AG09309 (cell line): ENCODE measurements at regions not wholly inside any gene's neighbourhood (a gene's known extent, or its start where the extent isn't known, plus 50 kb on each side); places are given as distances from the start of the nearest gene placed in this dataset.

ENCODE experiments used
- DNase-seq: peaks from one replicate; pipeline ENCODE4 v3.0.0-alpha.2; 2010; ENCODE audit warnings: low read depth
- H3K4me3 ChIP-seq: 2 replicates; pipeline ENCODE4 v1.5.1; 2011; ENCODE audit warnings: mild to moderate bottlenecking, low read depth, low read length, moderate library complexity; ENCODE audit not compliant: control insufficient read depth
- CTCF ChIP-seq: IDR thresholded peaks from 2 replicates; pipeline ENCODE4 v1.5.1; 2011; ENCODE audit warnings: mild to moderate bottlenecking, low read depth, low read length, inconsistent platforms; ENCODE audit not compliant: insufficient read depth, control insufficient read depth; ENCODE audit errors: missing control alignments

- TF ChIP-seq CTCF = no peak
- no peak for DNase-seq
- H3K4me3 ChIP-seq = no peak overlapping the region
Measured at GRCh38 chr14:101249676-101250036, 311.6 kb upstream of the DIO3 start.

- no peak for TF ChIP-seq CTCF
- DNase-seq = no peak
- H3K4me3 ChIP-seq = no peak overlapping the region
Measured at GRCh38 chr14:101250336-101250947, 310.9 kb upstream of the DIO3 start.

- TF ChIP-seq CTCF = no peak
- no peak for DNase-seq
- no peak overlapping the region for H3K4me3 ChIP-seq
Measured at GRCh38 chr14:101250948-101251811, 310.1 kb upstream of the DIO3 start.

GRCh38 chr14:101251812-101252442, 309.4 kb upstream of the DIO3 start:
- no peak for TF ChIP-seq CTCF
- H3K4me3 ChIP-seq = no peak overlapping the region
- DNase-seq = no peak

- no peak for TF ChIP-seq CTCF
- DNase-seq = no peak
- no peak overlapping the region for H3K4me3 ChIP-seq
Measured at GRCh38 chr14:101252443-101253214, 308.7 kb upstream of the DIO3 start.

- no peak overlapping the region for H3K4me3 ChIP-seq
- TF ChIP-seq CTCF = no peak
- no peak for DNase-seq
Measured at GRCh38 chr14:101253948-101254347, 307.3 kb upstream of the DIO3 start.
